Mononuclear cell (primary cell): ENCODE measurements at regions not wholly inside any gene's neighbourhood (a gene's known extent, or its start where the extent isn't known, plus 50 kb on each side); places are given as distances from the start of the nearest gene placed in this dataset.
"Not testable (repeated sequence)": the region's sequence is repeated elsewhere in the genome, so short reads cannot be mapped to it uniquely, and the experiment has no call there.

ENCODE experiments used
- H3K27me3 ChIP-seq: 2 replicates; pipeline ENCODE4 v1.6.0; 2011; ENCODE audit warnings: low read length, control low read depth; ENCODE audit not compliant: insufficient read depth
- H3K4me1 ChIP-seq: 2 replicates; pipeline ENCODE4 v1.5.1; 2011; ENCODE audit warnings: mild to moderate bottlenecking, low read length, control low read depth; ENCODE audit not compliant: insufficient read depth
- H3K4me3 ChIP-seq: 2 replicates; pipeline ENCODE4 v1.5.1; 2011; ENCODE audit warnings: mild to moderate bottlenecking, low read length, moderate library complexity
- H3K9me3 ChIP-seq: 2 replicates; pipeline ENCODE4 v1.5.1; 2011; ENCODE audit warnings: low read depth, mild to moderate bottlenecking, control low read depth, low read length

- peaks cover 6% of the 10 kb centered on the region for H3K9me3 ChIP-seq
- H3K4me3 ChIP-seq = no peak overlapping the region
- no peaks in the 10 kb centered on the region for H3K27me3 ChIP-seq
- H3K4me1 ChIP-seq = no peaks in the 10 kb centered on the region
Observed at GRCh38 chr4:124459196-124459940, 253.2 kb downstream of the ANKRD50 start.

GRCh38 chr4:124459941-124460310, 252.6 kb downstream of the ANKRD50 start:
- H3K4me3 ChIP-seq = no peak overlapping the region
- peaks cover 6% of the 10 kb centered on the region for H3K9me3 ChIP-seq
- H3K4me1 ChIP-seq = no peaks in the 10 kb centered on the region

GRCh38 chr4:124461592-124461991, 250.9 kb downstream of the ANKRD50 start:
- not testable (repeated sequence) for H3K4me3 ChIP-seq, H3K27me3 ChIP-seq, H3K4me1 ChIP-seq, H3K9me3 ChIP-seq

More at GRCh38 chr4:124459941-124460310, 252.6 kb downstream of the ANKRD50 start:
- no peaks in the 10 kb centered on the region for H3K27me3 ChIP-seq

- Histone ChIP-seq H3K27me3 (no peaks in the 10 kb centered on the region), H3K4me3 (no peak overlapping the region), H3K4me1 (no peaks in the 10 kb centered on the region), H3K9me3 (peaks cover 6% of the 10 kb centered on the region)
Observed at GRCh38 chr4:124462954-124463828, 249.3 kb downstream of the ANKRD50 start.

GRCh38 chr4:124464836-124465235, 247.7 kb downstream of the ANKRD50 start:
- H3K27me3 ChIP-seq = no peaks in the 10 kb centered on the region
- H3K4me3 ChIP-seq = no peak overlapping the region
- H3K9me3 ChIP-seq = peaks cover 6% of the 10 kb centered on the region
- no peaks in the 10 kb centered on the region for H3K4me1 ChIP-seq

DNA sequence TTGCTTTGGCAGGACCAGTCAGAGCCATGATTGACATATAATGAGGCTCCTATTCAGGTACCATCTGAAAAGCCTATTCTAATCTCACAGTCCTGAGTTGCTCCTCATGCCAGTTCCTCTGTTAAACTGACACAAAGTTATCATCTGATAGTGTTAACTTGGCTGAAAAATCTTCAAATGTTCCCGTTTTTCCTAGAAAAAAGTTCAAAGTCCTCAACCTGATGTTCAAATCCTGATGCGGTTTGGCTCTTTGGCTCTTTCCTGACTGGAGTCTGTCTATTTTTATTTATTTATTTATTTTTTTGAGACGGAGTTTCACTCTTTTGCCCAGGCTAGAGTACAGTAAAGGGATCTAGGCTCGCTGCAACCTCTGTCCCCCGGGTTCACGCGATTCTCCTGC, 244.2 kb downstream of the ANKRD50 start:
- no peak overlapping the region for H3K4me3 ChIP-seq
- H3K27me3 ChIP-seq = no peaks in the 10 kb centered on the region
- H3K4me1 ChIP-seq = no peaks in the 10 kb centered on the region
- H3K9me3 ChIP-seq = no peaks in the 10 kb centered on the region

DNA sequence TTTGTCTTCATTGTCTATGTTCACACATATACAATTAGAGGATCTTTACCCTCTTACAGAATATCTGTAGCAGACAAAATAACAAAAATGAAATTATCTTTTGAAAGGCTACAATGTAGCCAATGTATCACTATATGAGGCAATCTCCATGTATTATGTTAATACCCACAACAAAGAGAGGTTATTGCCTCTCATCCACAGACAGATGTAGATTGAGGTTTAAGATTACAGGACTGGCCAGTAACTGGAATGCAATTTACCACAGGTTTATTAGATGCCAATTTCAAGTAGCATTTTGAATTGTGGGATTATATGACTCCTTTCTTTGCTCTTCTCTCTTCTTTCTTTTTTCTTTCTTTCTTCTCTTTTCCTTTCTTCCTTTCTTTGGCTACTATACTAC, 242.6 kb downstream of the ANKRD50 start:
- H3K4me1 ChIP-seq = no peaks in the 10 kb centered on the region
- H3K9me3 ChIP-seq = no peaks in the 10 kb centered on the region

GRCh38 chr4:124478470-124478869, 234.1 kb downstream of the ANKRD50 start:
- no peaks in the 10 kb centered on the region for H3K27me3 ChIP-seq
- no peaks in the 10 kb centered on the region for H3K4me1 ChIP-seq
- no peak overlapping the region for H3K4me3 ChIP-seq
- H3K9me3 ChIP-seq = no peaks in the 10 kb centered on the region

More for the DNA sequence above, 242.6 kb downstream of the ANKRD50 start:
- H3K27me3 ChIP-seq = no peaks in the 10 kb centered on the region
- no peak overlapping the region for H3K4me3 ChIP-seq

DNA sequence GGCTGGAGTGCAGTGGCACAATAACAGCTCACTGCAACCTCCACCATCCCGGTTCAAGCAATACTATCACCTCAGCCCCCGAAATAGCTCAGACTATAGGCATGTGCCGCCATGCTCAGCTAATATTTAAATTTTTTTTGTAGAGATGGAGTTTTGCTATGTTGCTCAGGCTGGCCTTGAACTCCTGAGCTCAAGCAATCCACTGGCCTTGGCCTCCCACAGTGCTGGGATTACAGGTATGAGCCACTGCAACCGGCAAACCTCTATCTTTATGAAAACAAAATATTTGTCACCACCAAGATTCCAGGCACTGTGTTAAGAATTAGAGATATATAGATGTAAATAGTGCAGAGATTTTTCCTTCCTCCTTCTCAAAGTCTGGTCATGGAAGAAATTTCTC, 232.5 kb downstream of the ANKRD50 start:
- Histone ChIP-seq H3K9me3 (no peaks in the 10 kb centered on the region), H3K4me3 (no peak overlapping the region), H3K4me1 (no peaks in the 10 kb centered on the region), H3K27me3 (no peaks in the 10 kb centered on the region)

GRCh38 chr4:124481123-124481522, 231.4 kb downstream of the ANKRD50 start:
- no peaks in the 10 kb centered on the region for H3K9me3 ChIP-seq
- H3K4me1 ChIP-seq = no peaks in the 10 kb centered on the region
- H3K4me3 ChIP-seq = no peak overlapping the region

GRCh38 chr4:124483048-124483906, 229.3 kb downstream of the ANKRD50 start:
- H3K4me1 ChIP-seq = no peaks in the 10 kb centered on the region

More at GRCh38 chr4:124481123-124481522, 231.4 kb downstream of the ANKRD50 start:
- H3K27me3 ChIP-seq = no peaks in the 10 kb centered on the region

GRCh38 chr4:124484008-124484407, 228.5 kb downstream of the ANKRD50 start:
- H3K9me3 ChIP-seq = no peaks in the 10 kb centered on the region
- H3K4me3 ChIP-seq = no peak overlapping the region
- no peaks in the 10 kb centered on the region for H3K27me3 ChIP-seq
- H3K4me1 ChIP-seq = no peaks in the 10 kb centered on the region

More at GRCh38 chr4:124483048-124483906, 229.3 kb downstream of the ANKRD50 start:
- Histone ChIP-seq H3K9me3 (no peaks in the 10 kb centered on the region), H3K27me3 (no peaks in the 10 kb centered on the region), H3K4me3 (no peak overlapping the region)

DNA sequence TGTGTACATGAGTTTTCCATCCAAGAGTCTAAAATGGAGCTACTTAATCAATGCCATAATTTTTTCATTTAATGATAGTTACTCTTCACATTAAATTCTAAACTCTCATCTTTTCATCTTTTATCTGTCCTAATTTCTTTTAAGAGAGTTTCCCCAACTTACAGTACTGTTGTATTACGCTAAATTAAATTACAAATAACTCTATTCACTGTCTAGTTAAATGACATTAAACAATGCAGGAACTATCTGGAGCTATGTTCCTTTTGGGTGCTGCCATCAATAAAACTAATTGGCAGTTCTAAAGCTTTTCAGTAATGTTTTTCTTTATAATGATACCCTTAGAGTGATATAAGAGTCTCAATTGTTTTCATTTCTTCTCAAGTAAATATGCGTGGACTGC, 227.6 kb downstream of the ANKRD50 start:
- H3K9me3 ChIP-seq = no peaks in the 10 kb centered on the region
- no peaks in the 10 kb centered on the region for H3K27me3 ChIP-seq
- H3K4me1 ChIP-seq = no peaks in the 10 kb centered on the region
- no peak overlapping the region for H3K4me3 ChIP-seq

GRCh38 chr4:124486423-124486822, 226.1 kb downstream of the ANKRD50 start:
- H3K9me3 ChIP-seq = no peaks in the 10 kb centered on the region
- H3K27me3 ChIP-seq = no peaks in the 10 kb centered on the region
- no peak overlapping the region for H3K4me3 ChIP-seq
- H3K4me1 ChIP-seq = no peaks in the 10 kb centered on the region

GRCh38 chr4:124487651-124488050, 224.9 kb downstream of the ANKRD50 start:
- Histone ChIP-seq H3K4me1 (no peaks in the 10 kb centered on the region), H3K9me3 (no peaks in the 10 kb centered on the region), H3K4me3 (no peak overlapping the region), H3K27me3 (no peaks in the 10 kb centered on the region)
